H9 (cell line): ENCODE measurements at regions not wholly inside any gene's neighbourhood (a gene's known extent, or its start where the extent isn't known, plus 50 kb on each side); places are given as distances from the start of the nearest gene placed in this dataset.

Source experiments
- DNase-seq: peaks from one replicate; pipeline ENCODE4 v3.0.0-alpha.2; 2017
- H2AFZ ChIP-seq: one replicate; pipeline ENCODE4 v1.6.1; 2013; ENCODE audit warnings: mild to moderate bottlenecking, low read length, control low read depth, moderate library complexity
- H2AK5ac ChIP-seq: 2 replicates; pipeline ENCODE4 v1.6.1; 2013; ENCODE audit warnings: low read length, control low read depth, mixed read lengths; ENCODE audit not compliant: insufficient read length
- H2BK120ac ChIP-seq: one replicate; pipeline ENCODE4 v1.6.1; 2013; ENCODE audit warnings: low read depth, mild to moderate bottlenecking, low read length, control low read depth, inconsistent platforms; ENCODE audit not compliant: poor library complexity, severe bottlenecking
- H2BK12ac ChIP-seq: 2 replicates; pipeline ENCODE4 v1.6.1; 2013; ENCODE audit warnings: low read length, control low read depth, mixed read lengths, low read depth; ENCODE audit not compliant: insufficient read length
- H2BK15ac ChIP-seq: 2 replicates; pipeline ENCODE4 v1.6.1; 2013; ENCODE audit warnings: low read depth, low read length, control low read depth
- H2BK20ac ChIP-seq: one replicate; pipeline ENCODE4 v1.6.1; 2013; ENCODE audit warnings: low read depth, mild to moderate bottlenecking, low read length, control low read depth, inconsistent platforms; ENCODE audit not compliant: poor library complexity, severe bottlenecking
- H2BK5ac ChIP-seq: 2 replicates; pipeline ENCODE4 v1.6.1; 2013; ENCODE audit warnings: low read length, control low read depth, mixed read lengths; ENCODE audit not compliant: insufficient read length
- H3K14ac ChIP-seq: 2 replicates; pipeline ENCODE4 v1.6.1; 2013; ENCODE audit warnings: low read length, control low read depth; ENCODE audit not compliant: insufficient read depth
- H3K18ac ChIP-seq: 2 replicates; pipeline ENCODE4 v1.6.1; 2013; ENCODE audit warnings: low read depth, mild to moderate bottlenecking, mixed read lengths, low read length, control low read depth; ENCODE audit not compliant: insufficient read length
- H3K23ac ChIP-seq: 2 replicates; pipeline ENCODE4 v1.6.1; 2013; ENCODE audit warnings: low read length, control low read depth, mixed read lengths, low read depth; ENCODE audit not compliant: insufficient read length
- H3K23me2 ChIP-seq: 2 replicates; pipeline ENCODE4 v1.6.1; 2013; ENCODE audit warnings: low read depth, mild to moderate bottlenecking, mixed read lengths, low read length, control low read depth; ENCODE audit not compliant: insufficient read length, poor library complexity, severe bottlenecking
- H3K27ac ChIP-seq: 2 replicates; pipeline ENCODE4 v1.5.1; 2013; ENCODE audit warnings: low read length, control low read depth, mixed read lengths, low read depth; ENCODE audit not compliant: insufficient read length
- H3K27me3 ChIP-seq: 2 replicates; pipeline ENCODE4 v1.6.1; 2013; ENCODE audit warnings: low read length, control low read depth, inconsistent platforms; ENCODE audit not compliant: insufficient read depth
- H3K4ac ChIP-seq: 2 replicates; pipeline ENCODE4 v1.6.1; 2013; ENCODE audit warnings: low read depth, mild to moderate bottlenecking, control low read depth, inconsistent platforms, low read length, moderate library complexity
- H3K4me1 ChIP-seq: 2 replicates; pipeline ENCODE4 v1.6.1; 2013; ENCODE audit warnings: low read length, control low read depth, inconsistent platforms; ENCODE audit not compliant: insufficient read depth
- H3K4me2 ChIP-seq: 2 replicates; pipeline ENCODE4 v1.6.1; 2013; ENCODE audit warnings: low read length, control low read depth, mixed read lengths; ENCODE audit not compliant: insufficient read length, insufficient read depth
- H3K56ac ChIP-seq: 2 replicates; pipeline ENCODE4 v1.6.1; 2013; ENCODE audit warnings: low read depth, mild to moderate bottlenecking, mixed read lengths, low read length, control low read depth; ENCODE audit not compliant: insufficient read length
- H3K79me1 ChIP-seq: 2 replicates; pipeline ENCODE4 v1.6.1; 2013; ENCODE audit warnings: low read depth, mild to moderate bottlenecking, moderate library complexity, low read length, control low read depth, inconsistent platforms; ENCODE audit not compliant: insufficient read depth, poor library complexity, severe bottlenecking
- H3K79me2 ChIP-seq: 2 replicates; pipeline ENCODE4 v1.6.1; 2013; ENCODE audit warnings: low read length, control low read depth, inconsistent platforms; ENCODE audit not compliant: insufficient read depth
- H3K9ac ChIP-seq: 2 replicates; pipeline ENCODE4 v1.6.1; 2013; ENCODE audit warnings: low read length, control low read depth, mixed read lengths; ENCODE audit not compliant: insufficient read length; ENCODE audit errors: extremely low read depth
- H3K9me3 ChIP-seq: one replicate; pipeline ENCODE4 v1.6.1; 2013; ENCODE audit warnings: low read depth, low read length, inconsistent platforms; ENCODE audit not compliant: control insufficient read depth
- H3T11ph ChIP-seq: one replicate; pipeline ENCODE4 v1.6.1; 2013; ENCODE audit warnings: mild to moderate bottlenecking, low read length, control low read depth, inconsistent platforms
- H4K20me1 ChIP-seq: one replicate; pipeline ENCODE4 v1.6.1; 2013; ENCODE audit not compliant: control insufficient read depth, insufficient read length, insufficient read depth
- H4K5ac ChIP-seq: 2 replicates; pipeline ENCODE4 v1.6.1; 2013; ENCODE audit warnings: low read depth, mild to moderate bottlenecking, mixed read lengths, low read length, control low read depth; ENCODE audit not compliant: insufficient read length
- H4K8ac ChIP-seq: replicated peaks from 2 replicates; pipeline ENCODE4 v1.6.1; 2013; ENCODE audit warnings: low read length, control low read depth, mixed read lengths, low read depth; ENCODE audit not compliant: insufficient read length
- H4K91ac ChIP-seq: 2 replicates; pipeline ENCODE4 v1.6.1; 2013; ENCODE audit warnings: low read depth, mild to moderate bottlenecking, moderate library complexity, mixed read lengths, low read length, control low read depth; ENCODE audit not compliant: insufficient read length
- H3K27ac Mint-ChIP-seq, 3 experiments: 2 replicates in 2 of 3; 3 replicates in 1 of 3; pipeline ENCODE4 v1.8.0; 2020 to 2021; ENCODE audit warnings: mixed read lengths in 3 of 3, mild to moderate bottlenecking in 1 of 3, moderate library complexity in 1 of 3
- H3K27me3 Mint-ChIP-seq: 2 replicates; pipeline ENCODE4 v1.8.0; 2021; ENCODE audit warnings: low read depth, mild to moderate bottlenecking, moderate library complexity, mixed read lengths
- H3K36me3 Mint-ChIP-seq, 3 experiments: 2 replicates in 2 of 3; 3 replicates in 1 of 3; pipeline ENCODE4 v1.8.0; 2020 to 2021; ENCODE audit warnings: low read depth in 3 of 3, mixed read lengths in 3 of 3; ENCODE audit not compliant: insufficient read depth in 1 of 3
- H3K4me1 Mint-ChIP-seq, 2 experiments: 2 replicates each; pipeline ENCODE4 v1.8.0; 2020; ENCODE audit warnings: mixed read lengths in 2 of 2
- H3K4me3 Mint-ChIP-seq, 2 experiments: 2 replicates in 1 of 2; 3 replicates in 1 of 2; pipeline ENCODE4 v1.8.0; 2020 to 2021; ENCODE audit warnings: mild to moderate bottlenecking in 2 of 2, mixed read lengths in 2 of 2, moderate library complexity in 1 of 2
- H3K9me3 Mint-ChIP-seq, 2 experiments: 2 replicates in 1 of 2; 3 replicates in 1 of 2; pipeline ENCODE4 v1.8.0; 2020; ENCODE audit warnings: mild to moderate bottlenecking in 2 of 2, mixed read lengths in 2 of 2, moderate library complexity in 1 of 2
- WGBS: extraction: QIAGEN DNeasy Blood & Tissue Kit; methylation state at CpG from one replicate; pipeline ENCODE4 v1.1.7; 2013; ENCODE audit warnings: missing lambda C conversion rate, low lambda C conversion rate, mixed read lengths; ENCODE audit not compliant: insufficient read length; ENCODE audit errors: extremely low coverage; 5-methylcytosine and 5-hydroxymethylcytosine counted together
- TF ChIP-seq, protein P1 (sequence below): fragments of 200-600 bp; sonication (generic); conservative IDR thresholded peaks from 3 replicates; pipeline ENCODE4 v1.8.0; 2021; ENCODE audit warnings: antibody characterized with exemption, mild to moderate bottlenecking

DNA sequence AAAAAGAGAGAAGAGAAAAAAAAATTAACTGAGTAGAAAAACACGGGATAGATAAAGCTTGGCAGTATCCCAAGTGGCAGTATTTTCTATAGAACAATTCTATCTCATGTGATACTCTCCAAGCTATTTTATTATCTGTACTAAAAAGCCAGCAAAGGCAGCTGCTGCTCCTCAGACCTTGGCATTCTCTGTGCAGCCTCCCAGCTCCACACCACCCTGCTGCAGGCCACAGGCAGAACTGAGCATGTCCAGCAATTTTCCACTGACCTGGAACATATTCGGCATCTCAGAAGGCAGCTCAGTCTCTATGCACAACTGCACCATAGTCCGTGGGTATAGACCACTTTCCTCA lies 1161.4 kb downstream of the IGSF11 start:
- no peaks in the 10 kb centered on the region for H3K27me3 ChIP-seq
- H3K4ac ChIP-seq: no peak overlapping the region
- no CpG with 5 or more reads among the region's 3 CpGs for WGBS
- H3K79me1 ChIP-seq: no peaks in the 10 kb centered on the region
- H3K14ac ChIP-seq: no peak overlapping the region
- H2BK15ac ChIP-seq: no peak overlapping the region
- no peak overlapping the region for H3K23ac ChIP-seq
- H3K27me3 Mint-ChIP-seq: no peaks in the 10 kb centered on the region
- no peaks in the 10 kb centered on the region for H3K9me3 Mint-ChIP-seq
- no peak overlapping the region for H4K5ac ChIP-seq
- H2BK20ac ChIP-seq: no peak overlapping the region
- no peak overlapping the region for H3K9ac ChIP-seq
- no peak for DNase-seq
- no peak overlapping the region for H3K18ac ChIP-seq
- H3K4me1 Mint-ChIP-seq: peaks cover 8 to 15% of the 10 kb centered on the region in 2 experiments
- no peak overlapping the region for H3K27ac Mint-ChIP-seq
- no peaks in the 10 kb centered on the region for H3K9me3 ChIP-seq
- H3K23me2 ChIP-seq: no peaks in the 10 kb centered on the region
- no peak overlapping the region for H3K4me2 ChIP-seq
- no peak overlapping the region for H3T11ph ChIP-seq
- no peak overlapping the region for H3K56ac ChIP-seq
- H2AFZ ChIP-seq: no peak overlapping the region
- H4K20me1 ChIP-seq: no peaks in the 10 kb centered on the region
- TF ChIP-seq, protein P1, sequence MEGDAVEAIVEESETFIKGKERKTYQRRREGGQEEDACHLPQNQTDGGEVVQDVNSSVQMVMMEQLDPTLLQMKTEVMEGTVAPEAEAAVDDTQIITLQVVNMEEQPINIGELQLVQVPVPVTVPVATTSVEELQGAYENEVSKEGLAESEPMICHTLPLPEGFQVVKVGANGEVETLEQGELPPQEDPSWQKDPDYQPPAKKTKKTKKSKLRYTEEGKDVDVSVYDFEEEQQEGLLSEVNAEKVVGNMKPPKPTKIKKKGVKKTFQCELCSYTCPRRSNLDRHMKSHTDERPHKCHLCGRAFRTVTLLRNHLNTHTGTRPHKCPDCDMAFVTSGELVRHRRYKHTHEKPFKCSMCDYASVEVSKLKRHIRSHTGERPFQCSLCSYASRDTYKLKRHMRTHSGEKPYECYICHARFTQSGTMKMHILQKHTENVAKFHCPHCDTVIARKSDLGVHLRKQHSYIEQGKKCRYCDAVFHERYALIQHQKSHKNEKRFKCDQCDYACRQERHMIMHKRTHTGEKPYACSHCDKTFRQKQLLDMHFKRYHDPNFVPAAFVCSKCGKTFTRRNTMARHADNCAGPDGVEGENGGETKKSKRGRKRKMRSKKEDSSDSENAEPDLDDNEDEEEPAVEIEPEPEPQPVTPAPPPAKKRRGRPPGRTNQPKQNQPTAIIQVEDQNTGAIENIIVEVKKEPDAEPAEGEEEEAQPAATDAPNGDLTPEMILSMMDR: no peak
- no peaks in the 10 kb centered on the region; the same call in 1 of the 2 replicates for H3K4me1 ChIP-seq
- H4K91ac ChIP-seq: no peak overlapping the region
- H4K8ac ChIP-seq: no peak overlapping the region
- no peak overlapping the region for H2BK5ac ChIP-seq
- H2BK12ac ChIP-seq: no peak overlapping the region
- no peak overlapping the region for H2BK120ac ChIP-seq
- no peaks in the 10 kb centered on the region for H3K36me3 Mint-ChIP-seq
- no peaks in the 10 kb centered on the region for H3K79me2 ChIP-seq
- no peak overlapping the region for H2AK5ac ChIP-seq
- no peak overlapping the region for H3K27ac ChIP-seq
- no peak overlapping the region for H3K4me3 Mint-ChIP-seq
